ENCODE measurements at regions not wholly inside any gene's neighbourhood (a gene's known extent, or its start where the extent isn't known, plus 50 kb on each side); places are given as distances from the start of the nearest gene placed in this dataset.

GRCh38 chr2:215597577-215597976 lies 161.7 kb upstream of the FN1 start:
- DNase-seq (ENCODE audit: low spot score) = no peak
- Histone ChIP-seq H3K27me3 (replicated peaks; ENCODE audit: insufficient read depth) (no peaks in the 10 kb centered on the region), H3K27ac (no peak overlapping the region), H3K36me3 (no peaks in the 10 kb centered on the region), H3K9me3 (no peaks in the 10 kb centered on the region), H3K4me1 (replicated peaks) (no peaks in the 10 kb centered on the region), H3K4me3 (no peak overlapping the region)
- 95% methylated on average over 3 of the region's 3 CpGs for WGBS
- no peak for TF ChIP-seq POLR2AphosphoS5 (IDR thresholded peaks at IDR 0.05)
- no peak for TF ChIP-seq POLR2A (IDR thresholded peaks at IDR 0.05)
- TF ChIP-seq, protein P1, sequence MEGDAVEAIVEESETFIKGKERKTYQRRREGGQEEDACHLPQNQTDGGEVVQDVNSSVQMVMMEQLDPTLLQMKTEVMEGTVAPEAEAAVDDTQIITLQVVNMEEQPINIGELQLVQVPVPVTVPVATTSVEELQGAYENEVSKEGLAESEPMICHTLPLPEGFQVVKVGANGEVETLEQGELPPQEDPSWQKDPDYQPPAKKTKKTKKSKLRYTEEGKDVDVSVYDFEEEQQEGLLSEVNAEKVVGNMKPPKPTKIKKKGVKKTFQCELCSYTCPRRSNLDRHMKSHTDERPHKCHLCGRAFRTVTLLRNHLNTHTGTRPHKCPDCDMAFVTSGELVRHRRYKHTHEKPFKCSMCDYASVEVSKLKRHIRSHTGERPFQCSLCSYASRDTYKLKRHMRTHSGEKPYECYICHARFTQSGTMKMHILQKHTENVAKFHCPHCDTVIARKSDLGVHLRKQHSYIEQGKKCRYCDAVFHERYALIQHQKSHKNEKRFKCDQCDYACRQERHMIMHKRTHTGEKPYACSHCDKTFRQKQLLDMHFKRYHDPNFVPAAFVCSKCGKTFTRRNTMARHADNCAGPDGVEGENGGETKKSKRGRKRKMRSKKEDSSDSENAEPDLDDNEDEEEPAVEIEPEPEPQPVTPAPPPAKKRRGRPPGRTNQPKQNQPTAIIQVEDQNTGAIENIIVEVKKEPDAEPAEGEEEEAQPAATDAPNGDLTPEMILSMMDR (IDR thresholded peaks at IDR 0.05) = no peak
- intact Hi-C loops (cut with DNase I) = no loop called here

DNA sequence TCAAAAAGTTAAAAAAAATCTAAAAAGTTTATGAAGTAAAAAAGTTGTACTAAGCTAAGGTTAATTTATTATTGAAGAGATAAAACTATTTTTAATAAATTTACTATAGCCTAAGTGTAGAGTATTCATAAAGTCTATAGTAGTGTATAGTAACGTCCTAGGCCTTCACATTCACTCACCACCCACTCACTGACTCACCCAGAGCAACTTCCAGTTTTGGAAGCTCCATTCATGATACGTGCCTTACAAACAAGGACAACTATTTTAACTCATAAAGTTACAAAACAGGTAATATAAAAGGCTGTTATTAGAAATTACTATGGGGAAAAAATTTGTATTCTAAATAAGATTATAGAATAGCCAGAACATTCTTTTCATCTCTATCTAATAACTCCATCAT lies 158.9 kb upstream of the FN1 start:
- Histone ChIP-seq H3K9me3 (no peaks in the 10 kb centered on the region), H3K4me1 (replicated peaks) (no peaks in the 10 kb centered on the region), H3K36me3 (no peaks in the 10 kb centered on the region), H3K27me3 (replicated peaks; ENCODE audit: insufficient read depth) (no peaks in the 10 kb centered on the region), H3K27ac (no peak overlapping the region), H3K4me3 (no peak overlapping the region)
- DNase-seq (ENCODE audit: low spot score) = no peak
- TF ChIP-seq POLR2A (IDR thresholded peaks at IDR 0.05) (no peak), POLR2AphosphoS5 (IDR thresholded peaks at IDR 0.05) (no peak)
- TF ChIP-seq, protein P1 (IDR thresholded peaks at IDR 0.05) = no peak
- intact Hi-C loops (cut with DNase I) = no loop called here
- 59% methylated on average over 2 of the region's 2 CpGs for WGBS

DNA sequence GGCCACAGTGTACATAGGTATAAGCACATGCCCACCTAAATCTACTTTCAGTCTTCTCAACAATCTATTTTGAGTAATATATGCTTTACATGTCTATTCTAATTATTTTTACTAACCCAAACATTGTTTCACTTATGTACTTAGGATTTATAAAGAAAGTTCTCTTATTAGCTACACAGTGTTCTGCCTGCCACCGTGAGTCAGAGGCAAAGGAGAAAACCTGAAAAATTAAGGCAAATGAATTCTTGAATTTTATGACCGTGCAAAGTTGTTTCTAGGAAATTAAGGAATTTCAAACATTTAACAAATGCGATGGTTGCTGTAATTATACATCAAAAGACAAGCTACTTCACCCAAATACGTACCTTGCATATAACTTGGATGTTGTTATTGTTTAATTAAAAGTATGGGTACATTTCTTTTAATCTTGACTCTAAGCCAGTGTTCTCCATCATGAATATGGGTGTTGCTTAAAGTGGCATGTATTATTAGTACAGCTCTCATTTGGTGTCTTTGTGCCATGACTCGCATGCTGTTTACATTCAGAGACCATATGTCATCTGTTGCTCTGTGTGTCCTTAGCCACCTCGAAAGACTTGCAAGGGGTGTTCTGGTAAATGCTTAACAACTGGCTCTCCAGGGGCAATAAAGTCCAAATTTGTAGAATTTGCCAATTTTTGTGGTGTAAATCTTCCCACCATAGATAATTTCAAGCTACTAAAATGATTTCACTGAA lies 154.3 kb upstream of the FN1 start:
- no peak for TF ChIP-seq POLR2AphosphoS5 (IDR thresholded peaks at IDR 0.05)
- TF ChIP-seq POLR2A (IDR thresholded peaks at IDR 0.05) = no peak
- TF ChIP-seq, protein P1 (IDR thresholded peaks at IDR 0.05) = no peak
- intact Hi-C loops (cut with DNase I) = no loop called here
- H3K4me1 ChIP-seq (replicated peaks) = no peaks in the 10 kb centered on the region
- H3K36me3 ChIP-seq = no peaks in the 10 kb centered on the region
- 79% methylated on average over 6 of the region's 6 CpGs for WGBS
- H3K9me3 ChIP-seq = no peaks in the 10 kb centered on the region
- no peaks in the 10 kb centered on the region for H3K27me3 ChIP-seq (replicated peaks; ENCODE audit: insufficient read depth)
- H3K27ac ChIP-seq = no peak overlapping the region
- no peak overlapping the region for H3K4me3 ChIP-seq
- no peak for DNase-seq (ENCODE audit: low spot score)

DNA sequence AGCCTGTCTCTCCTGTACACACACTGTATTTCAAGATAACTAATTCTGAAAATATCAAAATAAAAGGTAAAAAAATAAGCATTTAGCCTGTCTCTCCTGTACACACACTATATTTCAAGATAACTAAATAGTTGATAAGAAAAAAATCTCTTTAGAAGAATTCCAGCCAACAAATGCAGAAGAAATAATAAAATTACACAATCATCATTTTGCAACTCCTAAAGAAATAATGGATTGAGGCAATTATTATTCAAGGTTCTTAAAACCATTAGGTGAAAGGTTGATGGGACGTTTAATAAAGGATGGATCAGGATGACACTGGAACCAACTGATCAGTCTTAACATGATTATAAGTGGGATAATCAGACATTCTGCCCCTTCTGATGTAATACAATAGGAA lies 148.0 kb upstream of the FN1 start:
- Histone ChIP-seq H3K27ac (no peak overlapping the region), H3K36me3 (no peaks in the 10 kb centered on the region), H3K4me3 (no peak overlapping the region), H3K9me3 (no peaks in the 10 kb centered on the region), H3K27me3 (replicated peaks; ENCODE audit: insufficient read depth) (no peaks in the 10 kb centered on the region), H3K4me1 (replicated peaks) (no peaks in the 10 kb centered on the region)
- DNase-seq (ENCODE audit: low spot score) = no peak
- TF ChIP-seq, protein P1 (IDR thresholded peaks at IDR 0.05) = no peak
- TF ChIP-seq POLR2AphosphoS5 (IDR thresholded peaks at IDR 0.05) (no peak), POLR2A (IDR thresholded peaks at IDR 0.05) (no peak)
- intact Hi-C loops (cut with DNase I) = no loop called here
- 81% methylated on average over 1 of the region's 1 CpG for WGBS

- no peak for TF ChIP-seq POLR2A (IDR thresholded peaks at IDR 0.05)
- TF ChIP-seq, protein P1 (IDR thresholded peaks at IDR 0.05) = no peak
- no peak for TF ChIP-seq POLR2AphosphoS5 (IDR thresholded peaks at IDR 0.05)
- DNase-seq (ENCODE audit: low spot score) = no peak
- intact Hi-C loops (cut with DNase I) = no loop called here
- Histone ChIP-seq H3K4me3 (no peak overlapping the region), H3K36me3 (no peaks in the 10 kb centered on the region), H3K9me3 (no peaks in the 10 kb centered on the region), H3K4me1 (replicated peaks) (no peaks in the 10 kb centered on the region), H3K27me3 (replicated peaks; ENCODE audit: insufficient read depth) (no peaks in the 10 kb centered on the region), H3K27ac (no peak overlapping the region)
- WGBS = 41% methylated on average over 3 of the region's 3 CpGs
Observed at GRCh38 chr2:215579809-215580208, 143.9 kb upstream of the FN1 start.
